Thyroid gland (tissue), 4 donors: ENCODE measurements at regions not wholly inside any gene's neighbourhood (a gene's known extent, or its start where the extent isn't known, plus 50 kb on each side); places are given as distances from the start of the nearest gene placed in this dataset.

Source experiments
- DNase-seq, 2 donors: peaks; one replicate each; pipeline ENCODE4 v3.0.0-alpha.2; 2019
- H3K27ac ChIP-seq, 3 donors: fragments of 200-600 bp; sonication (generic); 1 replicate in 2 of 3; 2 replicates in 1 of 3; pipeline ENCODE4 v1.5.1; 2016 to 2019; ENCODE audit warnings: mild to moderate bottlenecking in 1 of 3, moderate library complexity in 1 of 3
- H3K27me3 ChIP-seq: fragments of 200-600 bp; sonication (generic); one replicate; pipeline ENCODE4 v1.5.1; 2019
- H3K36me3 ChIP-seq, 2 donors: fragments of 200-600 bp; sonication (generic); one replicate each; pipeline ENCODE4 v1.5.1; 2016 to 2019
- H3K4me1 ChIP-seq, 2 donors: fragments of 200-600 bp; sonication (generic); one replicate each; pipeline ENCODE4 v1.5.1; 2017 to 2019
- H3K4me3 ChIP-seq, 3 donors: fragments of 200-600 bp; sonication (generic); replicated peaks in 1 of 3; 1 replicate in 2 of 3; 2 replicates in 1 of 3; pipeline ENCODE4 v1.5.1; 2016; ENCODE audit warnings: mild to moderate bottlenecking in 1 of 3
- H3K9me3 ChIP-seq: fragments of 200-600 bp; sonication (generic); one replicate; pipeline ENCODE4 v1.5.1; 2017
- CTCF ChIP-seq, 6 experiments: fragments of 200-600 bp in 3 of 6; fragments of 450-650 bp in 3 of 6; sonication (generic) in 3 of 6; IDR thresholded peaks; one replicate each; pipeline ENCODE4 v1.5.1; 2016 to 2019; ENCODE audit warnings: antibody characterized with exemption in 6 of 6, mild to moderate bottlenecking in 2 of 6, inconsistent platforms in 1 of 6, moderate library complexity in 1 of 6
- POLR2A ChIP-seq, 2 donors: fragments of 450-650 bp; IDR thresholded peaks; one replicate each; pipeline ENCODE4 v1.6.1; 2017; ENCODE audit warnings: antibody characterized with exemption in 2 of 2, mild to moderate bottlenecking in 2 of 2, moderate library complexity in 1 of 2
- WGBS, 2 donors: methylation state at CpG; one replicate each; pipeline ENCODE4 v1.1.5; 2017; 5-methylcytosine and 5-hydroxymethylcytosine counted together
- intact Hi-C: fragments of 100-400 bp; cut with DNase I; formaldehyde crosslinking; loops from one replicate; pipeline ENCODE4 v1.15.1; 2023

GRCh38 chr4:170234800-170235199, 145.0 kb upstream of the AADAT start:
- intact Hi-C loops = no loop called here
- no peaks in the 10 kb centered on the region for H3K36me3 ChIP-seq
- H3K4me3 ChIP-seq = no peak overlapping the region
- DNase-seq = no peak
- no peaks in the 10 kb centered on the region for H3K4me1 ChIP-seq
- no peak for TF ChIP-seq CTCF (IDR thresholded peaks at IDR 0.05)
- no peak for TF ChIP-seq POLR2A (IDR thresholded peaks at IDR 0.05)
- WGBS, 2 donors = 78 to 85% methylated on average over 3 of the region's 3 CpGs
- no peak overlapping the region for H3K27ac ChIP-seq
- H3K9me3 ChIP-seq = no peaks in the 10 kb centered on the region
- no peaks in the 10 kb centered on the region for H3K27me3 ChIP-seq

- 67 to 68% methylated on average over 1 of the region's 1 CpG for WGBS, 2 donors
These were observed 141.6 kb upstream of the AADAT start for GRCh38 chr4:170231377-170231776.

GRCh38 chr4:170230242-170230641, 140.5 kb upstream of the AADAT start:
- intact Hi-C loops = no loop called here
- no peak overlapping the region for H3K27ac ChIP-seq
- no peaks in the 10 kb centered on the region for H3K4me1 ChIP-seq
- DNase-seq = no peak
- H3K27me3 ChIP-seq = no peaks in the 10 kb centered on the region
- no peaks in the 10 kb centered on the region for H3K9me3 ChIP-seq
- WGBS, 2 donors = 66 to 74% methylated on average over 5 of the region's 5 CpGs
- no peaks in the 10 kb centered on the region for H3K36me3 ChIP-seq
- H3K4me3 ChIP-seq = no peak overlapping the region
- TF ChIP-seq CTCF (IDR thresholded peaks at IDR 0.05) (no peak), POLR2A (IDR thresholded peaks at IDR 0.05) (no peak)

More at GRCh38 chr4:170231377-170231776, 141.6 kb upstream of the AADAT start:
- no peak overlapping the region for H3K27ac ChIP-seq
- intact Hi-C loops = no loop called here
- no peaks in the 10 kb centered on the region for H3K36me3 ChIP-seq
- DNase-seq = no peak
- H3K27me3 ChIP-seq = no peaks in the 10 kb centered on the region
- no peak for TF ChIP-seq CTCF (IDR thresholded peaks at IDR 0.05)
- no peak for TF ChIP-seq POLR2A (IDR thresholded peaks at IDR 0.05)
- H3K4me1 ChIP-seq = no peaks in the 10 kb centered on the region
- no peaks in the 10 kb centered on the region for H3K9me3 ChIP-seq
- H3K4me3 ChIP-seq = no peak overlapping the region

- Histone ChIP-seq H3K27me3 (no peaks in the 10 kb centered on the region), H3K9me3 (no peaks in the 10 kb centered on the region), H3K36me3 (no peaks in the 10 kb centered on the region), H3K27ac (no peak overlapping the region), H3K4me3 (no peak overlapping the region), H3K4me1 (no peaks in the 10 kb centered on the region)
- TF ChIP-seq POLR2A (IDR thresholded peaks at IDR 0.05) = no peak
- TF ChIP-seq CTCF (IDR thresholded peaks at IDR 0.05) = no peak
- no peak for DNase-seq
- intact Hi-C loops = no loop called here
- WGBS, 2 donors = 11 to 28% methylated on average over 1 of the region's 1 CpG
These were observed 139.2 kb upstream of the AADAT start for GRCh38 chr4:170229006-170229405.

- no peaks in the 10 kb centered on the region for H3K4me1 ChIP-seq
- H3K4me3 ChIP-seq = no peak overlapping the region
- H3K27ac ChIP-seq = no peak overlapping the region
- H3K36me3 ChIP-seq = no peaks in the 10 kb centered on the region
- TF ChIP-seq CTCF (IDR thresholded peaks at IDR 0.05) (no peak), POLR2A (IDR thresholded peaks at IDR 0.05) (no peak)
- DNase-seq = no peak
- intact Hi-C loops = no loop called here
- 89 to 95% methylated on average over 2 of the region's 2 CpGs for WGBS, 2 donors
- H3K9me3 ChIP-seq = no peaks in the 10 kb centered on the region
- no peaks in the 10 kb centered on the region for H3K27me3 ChIP-seq
These were observed 138.2 kb upstream of the AADAT start for GRCh38 chr4:170227928-170228327.
